SK-N-SH (cell line): ENCODE measurements at regions not wholly inside any gene's neighbourhood (a gene's known extent, or its start where the extent isn't known, plus 50 kb on each side); places are given as distances from the start of the nearest gene placed in this dataset.
A peak's percentile ranks its signal among the peaks of the same experiment; 100 is the strongest.

ENCODE experiments used
- CTCF ChIA-PET: fragments of 300-600, 350-600 bp; formaldehyde crosslinking; extraction: SDS; loops from one replicate; lab custom pipeline; 2021; lab: Yijun Ruan, JAX
- POLR2A ChIA-PET: fragments of 350-600 bp; sonication (Branson Sonifier 250); formaldehyde crosslinking; extraction: SDS; loops from one replicate; lab custom pipeline; 2020; ENCODE audit warnings: antibody characterized with exemption, inconsistent platforms; lab: Yijun Ruan, JAX
- DNase-seq: peaks from one replicate; pipeline ENCODE4 v3.0.0; 2012
- H2AFZ ChIP-seq: fragments of 200-600 bp; sonication (generic); 2 replicates; pipeline ENCODE4 v1.8.1; 2016; ENCODE audit warnings: antibody characterized with exemption, mild to moderate bottlenecking, low read depth
- H3F3A ChIP-seq: fragments of 200-600 bp; sonication (generic); replicated peaks from 2 replicates; pipeline ENCODE3; 2016; ENCODE audit warnings: antibody characterized with exemption, mild to moderate bottlenecking; ENCODE audit not compliant: insufficient read depth
- H3K27ac ChIP-seq, 2 experiments: fragments of 200-500 bp in 1 of 2; fragments of 200-600 bp in 1 of 2; sonication (Bioruptor generic) in 1 of 2; sonication (generic), shearing (Covaris generic) in 1 of 2; 2 replicates each; pipeline versions ENCODE4 v1.5.1 to v1.6.1; 2014 to 2016; ENCODE audit warnings: low read depth in 2 of 2, inconsistent platforms in 1 of 2, low read length in 1 of 2, mild to moderate bottlenecking in 1 of 2, mixed read lengths in 1 of 2
- H3K27me3 ChIP-seq: fragments of 200-600 bp; sonication (generic), shearing (Covaris generic); 2 replicates; pipeline ENCODE4 v1.6.1; 2016; ENCODE audit warnings: mixed run types; ENCODE audit not compliant: insufficient read depth
- H3K36me3 ChIP-seq, 2 experiments: fragments of 200-500 bp in 1 of 2; fragments of 200-600 bp in 1 of 2; sonication (Bioruptor generic) in 1 of 2; sonication (generic) in 1 of 2; replicated peaks in 1 of 2; 2 replicates each; pipeline versions ENCODE3 to v1.5.1; 2014 to 2016; ENCODE audit warnings: low read length in 1 of 2, mild to moderate bottlenecking in 1 of 2; ENCODE audit not compliant: insufficient read depth in 2 of 2, control insufficient read depth in 1 of 2
- H3K4me1 ChIP-seq, 2 experiments: fragments of 200-500 bp in 1 of 2; fragments of 200-600 bp in 1 of 2; sonication (Bioruptor generic) in 1 of 2; sonication (generic), shearing (Covaris generic) in 1 of 2; 2 replicates each; pipeline versions ENCODE4 v1.5.1 to v1.6.1; 2014 to 2016; ENCODE audit warnings: low read depth in 1 of 2, low read length in 1 of 2, mixed run types in 1 of 2; ENCODE audit not compliant: insufficient read depth in 2 of 2, control insufficient read depth in 1 of 2
- H3K4me2 ChIP-seq: fragments of 200-600 bp; sonication (generic), shearing (Covaris generic); 2 replicates; pipeline ENCODE4 v1.6.1; 2017; ENCODE audit warnings: mixed run types
- H3K4me3 ChIP-seq, 2 experiments: fragments of 200-500 bp in 1 of 2; fragments of 200-600 bp in 1 of 2; sonication (Bioruptor generic) in 1 of 2; sonication (generic), shearing (Covaris generic) in 1 of 2; 2 replicates each; pipeline versions ENCODE4 v1.5.1 to v1.8.1; 2014 to 2016; ENCODE audit warnings: low read depth in 2 of 2, inconsistent platforms in 1 of 2, low read length in 1 of 2, mild to moderate bottlenecking in 1 of 2, mixed read lengths in 1 of 2, moderate library complexity in 1 of 2
- H3K79me2 ChIP-seq: fragments of 200-600 bp; sonication (generic); 2 replicates; pipeline ENCODE4 v1.8.1; 2017; ENCODE audit warnings: mild to moderate bottlenecking; ENCODE audit not compliant: insufficient read depth
- H3K9ac ChIP-seq: fragments of 200-600 bp; sonication (generic); 2 replicates; pipeline ENCODE4 v1.6.1; 2017; ENCODE audit warnings: mixed run types
- H3K9me2 ChIP-seq: fragments of 200-600 bp; sonication (generic); 2 replicates; pipeline ENCODE4 v1.6.1; 2017; ENCODE audit warnings: mixed run types
- H3K9me3 ChIP-seq: fragments of 200-600 bp; sonication (generic); 2 replicates; pipeline ENCODE4 v1.6.1; 2017; ENCODE audit warnings: mixed run types, mild to moderate bottlenecking, moderate library complexity
- H4K20me1 ChIP-seq: fragments of 200-600 bp; sonication (generic); 2 replicates; pipeline ENCODE4 v1.6.1; 2017; ENCODE audit warnings: mild to moderate bottlenecking, mixed run types; ENCODE audit not compliant: insufficient read depth
- EP300 ChIP-seq, 2 experiments: IDR thresholded peaks; 2 replicates each; pipeline versions ENCODE4 v1.4.0 to v1.6.1; 2012; ENCODE audit warnings: borderline replicate concordance in 1 of 2, low read depth in 1 of 2, low read length in 1 of 2
- FOSL2 ChIP-seq: IDR thresholded peaks from 2 replicates; pipeline ENCODE4 v1.4.0; 2012; ENCODE audit warnings: low read depth, mild to moderate bottlenecking, moderate library complexity, borderline replicate concordance
- FOXJ3 ChIP-seq: sonication (generic); formaldehyde crosslinking; IDR thresholded peaks from 2 replicates; pipeline ENCODE4 v1.5.1; 2020; ENCODE audit warnings: mild to moderate bottlenecking, missing genetic modification reagents
- FOXM1 ChIP-seq: IDR thresholded peaks from 2 replicates; pipeline ENCODE4 v1.4.0; 2012; ENCODE audit warnings: low read depth, mild to moderate bottlenecking
- JUND ChIP-seq: IDR thresholded peaks from 2 replicates; pipeline ENCODE4 v1.4.0; 2012
- MEF2A ChIP-seq: IDR thresholded peaks from 2 replicates; pipeline ENCODE4 v1.4.0; 2012; ENCODE audit warnings: low read depth, borderline replicate concordance
- NFIC ChIP-seq: IDR thresholded peaks from 2 replicates; pipeline ENCODE4 v1.4.0; 2012; ENCODE audit warnings: borderline replicate concordance
- NRF1 ChIP-seq: IDR thresholded peaks from 2 replicates; pipeline ENCODE4 v1.6.1; 2012; ENCODE audit warnings: low read depth, mild to moderate bottlenecking, low read length
- PBX3 ChIP-seq: IDR thresholded peaks from 2 replicates; pipeline ENCODE4; 2012
- POLR2AphosphoS5 ChIP-seq: IDR thresholded peaks from 2 replicates; pipeline ENCODE4 v1.6.1; 2012; ENCODE audit warnings: low read depth, low read length
- RCOR1 ChIP-seq: fragments of 150-350 bp; IDR thresholded peaks from 2 replicates; pipeline ENCODE4 v1.6.1; 2017; ENCODE audit warnings: antibody characterized with exemption, low read length
- RXRA ChIP-seq: IDR thresholded peaks from 2 replicates; pipeline ENCODE4 v1.4.0; 2012; ENCODE audit warnings: low read depth, mild to moderate bottlenecking, borderline replicate concordance
- SIN3A ChIP-seq: IDR thresholded peaks from 2 replicates; pipeline ENCODE4 v1.6.1; 2012; ENCODE audit warnings: low read depth, mild to moderate bottlenecking, low read length, moderate library complexity, borderline replicate concordance
- SMC3 ChIP-seq: IDR thresholded peaks from 2 replicates; pipeline ENCODE4 v1.6.1; 2012; ENCODE audit warnings: low read depth, low read length, improper control_type of control experiment
- TCF12 ChIP-seq: IDR thresholded peaks from 2 replicates; pipeline ENCODE4 v1.4.0; 2012
- TEAD4 ChIP-seq: IDR thresholded peaks from 2 replicates; pipeline ENCODE4 v1.4.0; 2012; ENCODE audit warnings: mild to moderate bottlenecking, borderline replicate concordance; ENCODE audit not compliant: insufficient read depth
- USF1 ChIP-seq: IDR thresholded peaks from 2 replicates; pipeline ENCODE4 v1.4.0; 2012; ENCODE audit warnings: low read depth, borderline replicate concordance
- USF2 ChIP-seq: fragments of 150-350 bp; IDR thresholded peaks from 2 replicates; pipeline ENCODE4 v1.6.1; 2017; ENCODE audit warnings: antibody characterized with exemption, low read length, low read depth, borderline replicate concordance
- WGBS: methylation state at CpG from one replicate; pipeline ENCODE4 v1.1.6; 2017; ENCODE audit warnings: low lambda C conversion rate; 5-methylcytosine and 5-hydroxymethylcytosine counted together

- no peak for TF ChIP-seq USF2
- TF ChIP-seq FOXM1 = 0 out of 2 replicates have a peak, but pooled peaks have one; percentile 74
- peak; percentile 88 for TF ChIP-seq TEAD4
- peak; percentile 95 for TF ChIP-seq PBX3
- TF ChIP-seq, all 33 proteins: peak for 17
Observed at GRCh38 chr3:150237490-150237889, 170.6 kb upstream of the TSC22D2 start (continued).

- POLR2A ChIA-PET = no interaction called here
- Histone ChIP-seq H3K9me3 (no peaks in the 10 kb centered on the region; the same call in 1 of the 2 replicates), H3K27ac (peak overlapping the region; percentile 87 to 94; a peak in 3 of 4 replicates), H3K9ac (peak overlapping the region; percentile 55; the same call in 1 of the 2 replicates), H3K4me1 (peaks cover 14 to 25% of the 10 kb centered on the region in 2 experiments; a peak in 2 of 4 replicates), H3K36me3 (no peaks in the 10 kb centered on the region), H3K9me2 (no peaks in the 10 kb centered on the region), H3K4me3 (no peak overlapping the region), H3K4me2 (peak overlapping the region; percentile 42), H4K20me1 (no peaks in the 10 kb centered on the region), H2AFZ (peak overlapping the region; percentile 64), H3K27me3 (no peaks in the 10 kb centered on the region), H3K79me2 (no peaks in the 10 kb centered on the region), H3F3A (peaks cover 42% of the 10 kb centered on the region)
- CTCF ChIA-PET = interaction anchor here (1.5 to 2.1 kb wide), 2 partner anchors 9 to 259 kb away, joined by 4 to 7 read pairs; no protein-coding TSS in a partner anchor
- TF ChIP-seq JUND (peak; percentile 78), FOSL2 (peak; percentile 73), FOXJ3 (no peak), RXRA (peak; percentile 79), PBX3 (peak; percentile 91), POLR2AphosphoS5 (peak; percentile 39; the same call in 1 of the 2 replicates), TCF12 (peak; percentile 80), TEAD4 (peak; percentile 80), SMC3 (0 out of 2 replicates have a peak, but pooled peaks have one; percentile 1), NFIC (peak; percentile 80), NRF1 (no peak), USF1 (no peak), EP300 (IDR thresholded peaks at IDR 0.05; ENCODE audit: borderline replicate concordance in 1 of 2, low read depth in 1 of 2, low read length in 1 of 2) (peak; percentile 39 to 86; a peak in 2 of 4 replicates), RCOR1 (no peak), FOXM1 (no peak), SIN3A (peak; percentile 66; the same call in 1 of the 2 replicates), MEF2A (peak; percentile 70; the same call in 1 of the 2 replicates)
- 43% methylated on average over 7 of the region's 7 CpGs for WGBS
- DNase-seq = no peak
Observed at GRCh38 chr3:150236316-150237082, 171.6 kb upstream of the TSC22D2 start.
